Progenitor cell of endocrine pancreas (in vitro differentiated cells): ENCODE measurements at regions not wholly inside any gene's neighbourhood (a gene's known extent, or its start where the extent isn't known, plus 50 kb on each side); places are given as distances from the start of the nearest gene placed in this dataset.
"Not testable (repeated sequence)": the region's sequence is repeated elsewhere in the genome, so short reads cannot be mapped to it uniquely, and the experiment has no call there.

Source experiments
- DNase-seq: peaks from one replicate; pipeline ENCODE4 v3.0.0; 2021; ENCODE audit warnings: low spot score; ENCODE audit not compliant: unreplicated experiment
- H3K27ac Mint-ChIP-seq: 2 replicates; pipeline ENCODE4 v1.8.0; 2021; ENCODE audit warnings: mild to moderate bottlenecking, moderate library complexity, mixed read lengths
- H3K27me3 Mint-ChIP-seq: 2 replicates; pipeline ENCODE4 v1.8.0; 2021; ENCODE audit warnings: mixed read lengths
- H3K36me3 Mint-ChIP-seq: 2 replicates; pipeline ENCODE4 v1.8.0; 2022; ENCODE audit warnings: mixed read lengths; ENCODE audit not compliant: insufficient read depth
- H3K4me1 Mint-ChIP-seq: 2 replicates; pipeline ENCODE4 v1.8.0; 2021; ENCODE audit warnings: low read depth, mixed read lengths
- H3K4me3 Mint-ChIP-seq: 2 replicates; pipeline ENCODE4 v1.8.0; 2021; ENCODE audit warnings: low read depth, mild to moderate bottlenecking, moderate library complexity, mixed read lengths
- H3K9me3 Mint-ChIP-seq: 2 replicates; pipeline ENCODE4 v1.8.0; 2021; ENCODE audit warnings: low read depth, mixed read lengths
- TF ChIP-seq, protein P1 (sequence below): fragments of 200-600 bp; sonication (generic); IDR thresholded peaks from one replicate; pipeline ENCODE4 v1.5.0; 2021; ENCODE audit warnings: antibody characterized with exemption, mild to moderate bottlenecking; ENCODE audit not compliant: unreplicated experiment

DNA sequence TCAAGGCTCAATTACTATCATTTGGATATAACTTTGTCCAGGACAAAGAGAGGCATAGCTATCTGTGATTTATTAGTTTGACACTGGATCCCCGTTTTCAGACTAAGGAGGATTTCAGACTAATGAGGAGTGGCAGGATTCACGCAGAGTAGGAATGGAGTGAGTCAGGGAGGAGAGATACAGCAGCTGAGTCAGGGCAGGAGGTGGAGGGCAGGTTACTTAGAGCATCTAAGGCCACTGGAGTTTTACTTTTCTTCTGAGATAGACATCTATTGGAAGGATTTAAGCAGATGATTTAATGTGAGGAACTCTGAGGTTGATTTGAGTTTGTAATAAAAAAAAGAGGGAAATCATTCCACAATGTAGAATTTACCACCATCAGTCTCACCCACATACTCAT, 110.6 kb downstream of the RPIA start:
- H3K27ac Mint-ChIP-seq, H3K4me3 Mint-ChIP-seq, H3K4me1 Mint-ChIP-seq, DNase-seq, H3K36me3 Mint-ChIP-seq, H3K27me3 Mint-ChIP-seq, H3K9me3 Mint-ChIP-seq: not testable (repeated sequence)

GRCh38 chr2:88807237-88807962, 115.9 kb downstream of the RPIA start:
- Mint-ChIP-seq H3K4me3 (no peak overlapping the region), H3K27me3 (no peaks in the 10 kb centered on the region), H3K27ac (no peak overlapping the region), H3K36me3 (no peaks in the 10 kb centered on the region), H3K9me3 (peaks cover 10% of the 10 kb centered on the region), H3K4me1 (peaks cover 3% of the 10 kb centered on the region)
- DNase-seq = no peak
- TF ChIP-seq, protein P1, sequence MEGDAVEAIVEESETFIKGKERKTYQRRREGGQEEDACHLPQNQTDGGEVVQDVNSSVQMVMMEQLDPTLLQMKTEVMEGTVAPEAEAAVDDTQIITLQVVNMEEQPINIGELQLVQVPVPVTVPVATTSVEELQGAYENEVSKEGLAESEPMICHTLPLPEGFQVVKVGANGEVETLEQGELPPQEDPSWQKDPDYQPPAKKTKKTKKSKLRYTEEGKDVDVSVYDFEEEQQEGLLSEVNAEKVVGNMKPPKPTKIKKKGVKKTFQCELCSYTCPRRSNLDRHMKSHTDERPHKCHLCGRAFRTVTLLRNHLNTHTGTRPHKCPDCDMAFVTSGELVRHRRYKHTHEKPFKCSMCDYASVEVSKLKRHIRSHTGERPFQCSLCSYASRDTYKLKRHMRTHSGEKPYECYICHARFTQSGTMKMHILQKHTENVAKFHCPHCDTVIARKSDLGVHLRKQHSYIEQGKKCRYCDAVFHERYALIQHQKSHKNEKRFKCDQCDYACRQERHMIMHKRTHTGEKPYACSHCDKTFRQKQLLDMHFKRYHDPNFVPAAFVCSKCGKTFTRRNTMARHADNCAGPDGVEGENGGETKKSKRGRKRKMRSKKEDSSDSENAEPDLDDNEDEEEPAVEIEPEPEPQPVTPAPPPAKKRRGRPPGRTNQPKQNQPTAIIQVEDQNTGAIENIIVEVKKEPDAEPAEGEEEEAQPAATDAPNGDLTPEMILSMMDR = no peak

DNA sequence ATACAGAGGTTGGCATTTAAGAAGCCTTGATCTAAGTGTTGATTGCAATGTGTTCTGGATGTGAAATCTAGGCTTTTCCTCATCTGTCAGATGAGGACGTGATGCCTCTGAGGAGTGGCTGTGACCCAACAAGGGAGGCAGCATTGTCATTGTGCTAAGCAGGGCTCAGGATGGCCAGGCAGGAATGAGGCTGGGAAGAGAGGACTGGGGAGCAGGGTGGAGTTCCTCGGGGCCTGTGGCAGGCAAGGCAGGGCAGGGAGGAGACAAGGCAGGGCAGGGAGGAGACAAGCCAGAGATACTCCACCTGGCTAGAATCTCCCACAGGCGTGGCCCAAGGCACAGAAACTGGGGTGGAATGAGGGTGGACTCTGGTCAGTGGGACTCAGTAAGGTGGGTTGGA, 116.6 kb downstream of the RPIA start:
- TF ChIP-seq, protein P1 = no peak
- H3K9me3 Mint-ChIP-seq = peaks cover 10% of the 10 kb centered on the region
- H3K27ac Mint-ChIP-seq = no peak overlapping the region
- no peak overlapping the region for H3K4me3 Mint-ChIP-seq
- no peak for DNase-seq
- peaks cover 3% of the 10 kb centered on the region for H3K4me1 Mint-ChIP-seq
- no peaks in the 10 kb centered on the region for H3K36me3 Mint-ChIP-seq
- no peaks in the 10 kb centered on the region for H3K27me3 Mint-ChIP-seq

- H3K4me3 Mint-ChIP-seq = no peak overlapping the region
- H3K27me3 Mint-ChIP-seq = no peaks in the 10 kb centered on the region
- TF ChIP-seq, protein P1 = no peak
- peaks cover 14% of the 10 kb centered on the region for H3K9me3 Mint-ChIP-seq
- H3K27ac Mint-ChIP-seq = no peak overlapping the region
- DNase-seq = no peak
- peaks cover 3% of the 10 kb centered on the region for H3K4me1 Mint-ChIP-seq
- no peaks in the 10 kb centered on the region for H3K36me3 Mint-ChIP-seq
These were observed 117.2 kb downstream of the RPIA start for GRCh38 chr2:88808652-88809051.

GRCh38 chr2:88809216-88809615, 117.7 kb downstream of the RPIA start:
- TF ChIP-seq, protein P1 = no peak
- no peaks in the 10 kb centered on the region for H3K36me3 Mint-ChIP-seq
- no peak for DNase-seq
- H3K9me3 Mint-ChIP-seq = peaks cover 15% of the 10 kb centered on the region
- no peak overlapping the region for H3K4me3 Mint-ChIP-seq
- no peaks in the 10 kb centered on the region for H3K27me3 Mint-ChIP-seq
- H3K27ac Mint-ChIP-seq = no peak overlapping the region
- H3K4me1 Mint-ChIP-seq = peaks cover 3% of the 10 kb centered on the region

DNA sequence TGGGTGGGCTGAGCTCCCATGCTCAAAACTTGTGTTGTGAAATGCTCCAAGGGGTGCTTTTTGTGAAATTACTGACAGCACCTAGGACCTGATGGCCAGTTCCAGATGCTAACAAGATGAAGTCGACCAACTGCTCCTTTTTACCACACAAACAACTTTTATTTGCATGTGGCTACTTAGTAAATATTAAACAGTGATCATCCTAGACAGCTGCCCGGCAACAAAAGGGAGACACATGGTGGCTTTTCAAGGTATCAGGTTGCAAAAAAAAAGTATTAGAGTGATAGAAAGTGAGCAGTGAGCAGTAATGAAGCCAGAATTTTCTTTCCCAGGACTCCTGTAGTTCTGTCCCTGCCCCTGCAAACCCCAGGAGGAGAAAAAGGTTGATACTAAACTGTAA, 118.5 kb downstream of the RPIA start:
- Mint-ChIP-seq H3K4me3 (no peak overlapping the region), H3K27me3 (no peaks in the 10 kb centered on the region), H3K9me3 (peaks cover 22% of the 10 kb centered on the region), H3K4me1 (peaks cover 3% of the 10 kb centered on the region), H3K27ac (no peak overlapping the region), H3K36me3 (no peaks in the 10 kb centered on the region)
- no peak for DNase-seq
- TF ChIP-seq, protein P1 = no peak
